Sciatic nerve (tissue), 2 donors: ENCODE measurements at regions not wholly inside any gene's neighbourhood (a gene's known extent, or its start where the extent isn't known, plus 50 kb on each side); places are given as distances from the start of the nearest gene placed in this dataset.
"Not testable (repeated sequence)": the region's sequence is repeated elsewhere in the genome, so short reads cannot be mapped to it uniquely, and the experiment has no call there.

Experiments
- ATAC-seq: fragments of 200-7000 bp; cut with Tn5 transposase; one replicate; pipeline ENCODE4 v1.9.1; 2020; ENCODE audit warnings: mild to moderate bottlenecking, moderate library complexity
- DNase-seq: peaks from one replicate; pipeline ENCODE4 v3.0.0-alpha.2; 2020; ENCODE audit warnings: low spot score
- intact Hi-C: fragments of 100-400 bp; cut with DNase I; formaldehyde crosslinking; loops from one replicate; pipeline ENCODE4 v1.14.2; 2022
- donor health status: DM: no; HTN: no; CAD: no.
- donor health status: DM: no; HTN: no; CAD: no.

DNA sequence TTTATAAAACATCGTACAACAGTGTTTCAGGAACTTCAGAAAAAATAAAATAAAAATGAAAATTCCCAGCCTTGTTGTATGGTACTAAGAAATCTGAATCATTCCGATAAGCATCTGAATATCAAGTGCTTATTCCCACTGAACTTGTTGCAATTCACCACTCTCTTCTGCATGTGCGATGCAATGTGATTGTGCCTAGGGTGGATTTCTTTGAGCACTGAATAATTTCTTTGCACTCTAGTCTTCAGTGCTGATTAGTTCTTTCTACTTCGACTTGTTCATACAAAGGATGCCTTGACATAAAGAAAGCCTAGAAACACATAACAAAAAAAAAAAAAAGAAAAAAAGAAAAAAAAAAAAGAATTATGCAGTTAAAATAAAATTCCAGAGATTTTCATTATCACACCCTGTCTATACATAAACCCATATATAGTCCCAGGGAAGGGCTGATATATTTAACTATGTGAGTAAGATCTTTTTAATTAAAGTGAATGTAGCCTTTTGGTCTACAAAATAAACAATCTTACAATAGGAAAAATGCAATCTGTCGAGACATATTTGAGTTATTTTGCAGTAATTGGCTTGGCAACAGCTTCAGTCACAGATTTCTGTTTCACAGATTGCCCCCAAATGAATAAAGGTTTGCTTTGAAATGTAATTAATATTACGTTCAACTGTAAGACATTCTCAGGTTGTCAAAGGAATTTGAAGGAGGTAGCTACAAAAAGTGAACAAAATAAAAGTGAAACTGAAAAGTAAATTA lies 1118.9 kb upstream of the CELF2 start:
- intact Hi-C loops = no loop called here
- no peak for DNase-seq
- no peak for ATAC-seq

DNA sequence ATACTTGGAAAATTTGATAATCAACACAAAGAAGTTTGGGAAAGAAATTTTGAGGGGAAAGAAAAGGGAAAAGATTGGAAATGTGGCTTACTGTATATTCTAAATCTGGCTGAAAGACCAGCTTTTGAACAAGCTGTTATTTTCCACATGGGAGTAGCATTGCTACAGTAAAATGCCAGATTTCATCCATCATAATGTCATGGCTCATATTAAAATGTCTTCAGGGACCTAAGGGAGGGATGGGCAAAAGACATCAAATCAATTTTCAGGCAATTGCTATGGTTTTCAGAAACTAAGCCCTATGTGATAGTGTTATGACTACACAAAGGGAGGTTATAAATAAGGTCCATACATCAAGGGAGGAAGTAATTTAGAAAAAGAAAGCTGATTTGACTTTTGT lies 1116.9 kb upstream of the CELF2 start:
- no peak for DNase-seq
- no peak for ATAC-seq
- intact Hi-C loops = no loop called here

DNA sequence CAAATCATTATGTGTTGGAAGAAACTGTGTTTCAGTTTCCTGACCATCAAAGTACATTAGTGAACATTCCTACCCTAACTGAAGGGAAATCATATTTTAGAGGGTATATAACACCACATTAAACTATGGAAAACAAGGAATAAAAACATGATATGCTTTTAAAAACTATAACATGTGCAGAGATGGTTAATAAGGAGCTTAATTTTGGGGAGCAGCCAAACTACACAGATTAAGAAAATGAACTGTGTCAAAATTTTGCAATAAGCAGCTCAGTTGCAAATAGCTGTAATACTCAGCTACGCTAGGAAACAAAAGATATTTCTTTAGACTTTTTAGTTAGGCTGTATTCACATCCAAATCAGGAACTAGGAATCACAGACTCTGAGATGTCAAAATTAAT lies 1115.7 kb upstream of the CELF2 start:
- DNase-seq (no peak), ATAC-seq (no peak)
- intact Hi-C loops = no loop called here

DNA sequence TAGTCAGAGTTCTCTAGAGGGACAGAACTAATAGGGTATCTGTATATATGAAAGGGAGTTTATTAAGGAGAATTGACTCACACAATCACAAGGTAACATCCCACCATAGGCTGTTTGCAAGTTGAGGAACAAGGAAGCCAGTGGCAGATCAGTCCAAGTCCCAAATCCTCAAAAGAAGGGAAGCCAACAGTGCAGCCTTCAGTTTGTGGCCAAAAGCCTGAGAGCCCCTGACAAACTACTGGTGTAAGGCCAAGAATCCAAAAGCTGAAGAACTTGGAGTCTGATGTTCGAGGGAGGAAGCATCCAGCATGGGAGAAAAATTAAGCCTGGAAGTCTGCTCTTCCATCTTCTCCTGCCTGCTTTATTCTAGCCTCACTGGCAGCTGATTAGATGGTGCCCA lies 1107.2 kb upstream of the CELF2 start:
- intact Hi-C loops = no loop called here
- no peak for DNase-seq
- ATAC-seq = no peak

DNA sequence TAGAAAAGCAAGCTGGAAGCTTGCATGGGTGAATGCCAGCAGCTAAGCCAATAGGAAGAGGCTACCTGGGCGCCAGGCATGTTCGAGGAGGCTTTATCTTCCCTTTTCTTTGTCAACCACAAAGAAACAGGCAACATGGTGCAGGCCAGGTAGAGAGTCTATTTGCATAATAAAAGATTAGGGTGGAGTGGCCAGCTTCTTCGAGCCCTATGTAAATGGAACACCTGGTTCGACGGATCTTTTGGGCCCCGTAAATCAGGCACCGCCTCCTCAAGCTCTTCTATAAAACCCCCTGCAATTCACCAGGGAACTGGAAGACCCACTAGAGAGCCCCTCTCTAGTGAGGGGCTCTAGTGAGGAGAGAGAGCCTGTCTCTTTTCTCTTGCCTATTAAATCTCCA lies 1106.2 kb upstream of the CELF2 start:
- DNase-seq (no peak), ATAC-seq (no peak)
- intact Hi-C loops = no loop called here

DNA sequence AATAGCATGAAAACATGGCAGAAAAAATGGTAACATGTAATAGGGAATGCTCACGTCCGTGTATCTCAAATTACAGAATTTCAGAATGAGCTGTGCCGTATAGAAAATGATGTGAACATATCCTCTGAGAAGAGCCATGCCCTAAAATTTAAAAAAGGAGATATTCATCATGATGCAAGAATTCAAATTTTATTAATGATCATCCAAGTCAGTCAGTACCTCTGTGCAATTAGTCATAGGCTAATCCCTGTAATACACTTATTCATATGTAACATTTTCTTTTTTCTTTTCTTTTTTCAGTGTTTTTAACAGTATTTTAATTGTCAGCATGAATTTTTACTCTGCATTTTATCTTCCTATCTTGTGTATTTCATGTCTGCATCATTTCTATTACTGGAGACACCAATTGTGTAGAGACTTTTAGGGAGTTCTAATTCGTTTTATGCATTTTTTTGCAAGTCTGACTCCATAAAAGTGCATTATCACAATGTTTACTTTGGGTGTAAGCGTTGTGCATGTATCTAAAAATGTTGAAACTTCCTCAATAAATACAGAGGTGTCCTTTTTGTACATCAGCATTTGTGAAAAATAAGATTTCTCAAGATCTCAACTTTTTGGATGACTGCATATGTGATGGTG lies 1103.7 kb upstream of the CELF2 start:
- DNase-seq (no peak), ATAC-seq (no peak)
- intact Hi-C loops = no loop called here

DNA sequence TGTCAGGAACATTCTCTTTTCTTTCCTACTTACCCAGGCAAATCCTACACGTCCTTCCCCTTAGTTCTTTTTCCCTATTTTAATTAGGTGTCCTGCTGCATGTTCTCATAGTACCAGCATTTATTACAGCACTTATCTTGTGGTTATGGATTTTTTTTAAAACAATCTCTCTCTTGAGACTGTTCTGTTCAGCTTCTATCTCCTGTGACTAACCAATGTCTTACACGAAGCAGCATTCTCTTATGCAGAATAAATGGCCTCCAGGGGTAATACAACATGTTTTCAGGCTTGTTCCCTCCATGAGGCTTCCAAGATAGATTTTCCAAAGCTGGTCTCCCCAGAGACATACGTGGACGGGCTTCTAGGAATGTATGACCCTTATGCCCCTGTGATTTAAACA lies 1096.1 kb upstream of the CELF2 start:
- intact Hi-C loops = no loop called here
- ATAC-seq (no peak), DNase-seq (no peak)

DNA sequence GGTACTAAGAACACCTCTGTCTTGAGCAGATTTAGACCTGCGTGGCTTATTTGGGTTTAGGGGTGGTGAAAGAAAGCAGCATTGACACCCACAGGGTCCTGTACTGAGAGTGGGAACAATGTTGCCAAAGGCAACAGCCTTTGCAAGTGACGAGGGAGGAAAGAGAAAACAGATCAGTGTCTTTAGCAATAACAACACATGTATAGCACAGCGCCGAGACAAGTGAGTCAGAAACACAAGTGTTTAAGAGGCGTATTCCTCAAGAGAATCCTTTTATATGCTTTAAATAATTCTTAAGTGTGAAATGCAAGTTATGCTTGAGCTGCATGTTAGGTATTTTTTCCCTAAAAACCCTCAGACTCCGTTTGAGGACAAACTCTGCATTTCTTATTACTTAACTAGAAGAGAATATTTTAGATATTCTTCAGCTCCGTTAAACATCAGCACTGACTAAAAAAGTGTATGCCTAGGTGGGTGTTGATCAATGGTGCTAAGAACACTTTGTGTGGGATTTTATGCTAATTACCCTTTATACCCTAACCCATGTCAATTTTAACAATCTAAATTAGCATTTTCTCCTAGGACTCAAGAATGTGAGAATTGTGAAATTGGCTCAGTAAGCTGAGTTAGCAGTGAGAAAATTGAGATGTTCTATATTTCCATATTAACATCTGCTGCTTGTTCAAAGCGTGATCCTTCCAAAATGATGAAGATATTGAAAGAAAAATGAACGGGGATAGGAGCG lies 1095.4 kb upstream of the CELF2 start:
- intact Hi-C loops = no loop called here
- ATAC-seq (no peak), DNase-seq (no peak)

DNA sequence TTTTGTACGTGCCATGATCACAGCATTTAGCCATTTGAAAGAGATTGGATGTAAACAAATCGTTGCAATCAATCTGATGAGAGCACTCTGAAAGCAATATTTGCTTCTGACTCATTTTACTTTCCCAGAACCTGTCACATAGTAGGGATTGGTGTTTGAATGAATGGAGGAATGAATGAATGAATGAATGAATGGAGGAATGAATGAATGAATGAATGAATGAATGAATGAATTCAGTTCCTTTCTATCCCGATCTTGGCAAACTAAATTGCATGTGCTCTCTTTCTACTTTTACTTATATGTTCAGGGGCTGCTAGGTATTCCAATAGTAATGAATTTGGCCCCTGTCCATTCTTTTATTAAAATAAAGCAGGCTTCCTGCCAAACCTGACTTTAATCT lies 1091.7 kb upstream of the CELF2 start:
- ATAC-seq = no peak
- intact Hi-C loops = no loop called here
- DNase-seq = no peak

DNA sequence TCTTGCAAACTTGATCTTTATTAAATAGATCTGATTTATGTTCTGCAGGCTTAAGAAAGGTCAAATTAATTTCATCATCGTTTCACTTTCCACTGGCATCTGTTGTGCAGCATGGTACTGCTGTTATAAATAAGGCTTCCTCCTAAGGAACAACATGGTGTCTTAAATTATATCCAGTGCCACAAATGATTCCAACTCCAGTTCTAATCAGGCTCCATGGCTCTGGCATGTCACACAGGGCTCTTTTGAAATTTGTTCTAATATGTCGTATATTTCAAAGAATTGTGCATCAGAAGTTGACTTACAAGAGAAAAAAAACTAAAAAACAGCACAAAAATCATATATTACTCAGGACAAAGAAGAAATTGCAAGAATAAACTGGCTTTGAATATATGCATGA lies 1090.8 kb upstream of the CELF2 start:
- no peak for DNase-seq
- intact Hi-C loops = no loop called here

DNA sequence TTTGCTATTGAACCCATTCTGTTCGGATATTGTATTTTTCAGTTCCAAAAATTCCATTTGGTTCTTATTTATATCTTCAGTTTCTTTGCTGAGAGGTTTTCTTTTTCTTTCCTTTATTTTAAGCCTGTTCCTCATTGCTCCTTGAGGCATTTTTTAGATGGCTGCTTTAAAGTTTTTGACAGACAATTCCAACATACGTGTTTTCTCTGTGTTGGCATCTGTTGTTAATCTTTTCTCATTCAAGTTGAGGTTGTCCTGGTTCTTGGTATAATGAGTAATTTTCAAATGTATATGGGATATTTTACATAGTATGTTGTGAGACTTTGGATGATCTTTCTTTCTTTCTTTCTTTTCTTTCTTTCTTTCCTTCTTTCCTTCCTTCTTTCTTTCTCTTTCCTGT lies 1078.0 kb upstream of the CELF2 start:
- ATAC-seq = no peak
- DNase-seq = no peak
- intact Hi-C loops = no loop called here

More for the DNA sequence above, 1090.8 kb upstream of the CELF2 start:
- ATAC-seq = no peak

DNA sequence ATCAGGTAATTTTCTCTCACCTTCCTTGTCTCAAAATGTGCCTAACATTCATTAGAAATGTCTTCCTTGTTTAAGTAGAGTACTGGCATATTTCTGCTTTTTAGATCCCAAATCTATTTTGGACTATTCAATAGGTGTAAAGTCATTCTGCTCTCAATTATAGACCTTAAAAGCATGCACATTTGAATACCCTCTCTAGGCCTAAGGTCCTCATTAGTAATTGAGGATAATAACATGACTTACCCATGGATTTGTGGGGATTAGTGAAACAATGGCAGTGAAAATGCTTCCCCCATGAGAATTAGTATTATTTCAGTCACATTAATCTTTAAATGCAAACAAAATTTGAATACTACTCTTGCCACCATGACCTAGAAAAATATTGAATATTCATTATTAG lies 1073.0 kb upstream of the CELF2 start:
- no peak for DNase-seq
- ATAC-seq = no peak
- intact Hi-C loops = no loop called here

DNA sequence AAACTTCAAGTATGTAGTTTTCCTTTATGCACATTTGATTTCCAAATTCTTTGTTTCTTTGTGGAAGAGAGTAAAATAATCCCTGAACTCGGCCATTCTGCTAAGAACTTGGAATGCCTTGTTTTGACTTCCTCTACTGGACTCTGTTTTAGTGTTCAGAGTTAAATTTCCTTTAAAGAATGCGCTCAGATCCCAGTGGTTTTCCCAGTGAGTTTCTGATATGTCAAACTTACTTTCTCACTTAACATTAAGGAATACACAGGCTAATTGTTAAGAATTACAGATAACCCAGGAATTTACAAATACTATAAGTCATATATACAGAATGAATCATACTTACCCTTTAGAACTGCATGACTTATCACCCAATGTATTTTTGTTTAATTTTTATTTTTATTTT lies 1067.6 kb upstream of the CELF2 start:
- no peak for ATAC-seq
- no peak for DNase-seq
- intact Hi-C loops = no loop called here

DNA sequence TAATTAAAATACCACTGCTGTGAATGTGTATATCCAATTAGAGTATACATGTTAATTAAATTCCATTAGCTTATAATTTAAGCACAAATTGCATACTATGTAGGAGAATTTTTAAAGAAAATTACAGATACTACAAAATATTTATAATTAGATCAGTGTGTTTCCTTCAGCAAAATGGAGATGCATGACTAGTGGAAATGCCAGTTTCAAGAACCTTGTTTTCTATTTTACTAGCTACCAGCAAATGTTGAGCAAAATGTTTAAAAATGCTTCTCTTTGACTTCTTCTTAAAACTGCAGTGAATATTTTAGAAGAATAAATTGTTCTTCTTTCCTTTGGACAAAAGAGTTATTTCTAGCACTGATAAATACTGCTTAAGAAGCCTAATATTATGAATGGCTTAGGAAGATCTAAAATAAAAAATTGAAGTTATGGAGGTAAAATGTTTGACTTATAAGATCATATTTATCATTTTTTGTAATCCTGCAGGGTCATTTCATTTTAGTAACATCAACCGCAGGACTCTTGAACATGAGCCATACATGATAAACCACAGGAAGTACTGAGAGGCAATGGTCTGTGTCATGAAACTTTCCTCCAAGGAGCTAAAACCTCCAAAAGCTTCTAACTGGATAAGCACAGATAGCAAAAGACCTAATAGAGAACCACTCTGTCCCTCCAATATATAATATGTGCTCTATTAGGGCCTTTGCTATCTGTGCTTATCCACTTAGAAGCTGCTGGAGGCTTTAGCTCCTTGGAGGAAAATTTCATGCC lies 1066.0 kb upstream of the CELF2 start:
- ATAC-seq = no peak
- DNase-seq = no peak
- intact Hi-C loops = no loop called here

DNA sequence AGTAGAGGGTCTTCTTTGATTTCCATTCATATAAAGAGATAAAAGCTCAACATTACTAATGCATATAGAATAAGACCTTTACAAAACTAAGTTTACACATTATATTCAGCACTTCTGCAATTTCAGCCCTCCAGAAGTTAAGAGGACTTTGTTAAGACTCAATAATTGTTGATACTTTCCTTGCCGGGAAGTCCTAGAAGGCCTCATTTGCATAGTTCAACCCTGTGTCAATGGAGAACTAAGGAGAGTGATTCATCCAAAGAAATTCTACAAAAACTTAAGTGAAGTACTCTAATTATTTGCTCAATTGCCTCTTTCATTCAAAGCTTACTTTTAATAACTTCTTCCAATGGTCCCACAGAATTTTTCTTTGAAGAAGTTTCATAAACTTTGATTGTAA lies 1060.3 kb upstream of the CELF2 start:
- ATAC-seq = no peak
- intact Hi-C loops = no loop called here

DNA sequence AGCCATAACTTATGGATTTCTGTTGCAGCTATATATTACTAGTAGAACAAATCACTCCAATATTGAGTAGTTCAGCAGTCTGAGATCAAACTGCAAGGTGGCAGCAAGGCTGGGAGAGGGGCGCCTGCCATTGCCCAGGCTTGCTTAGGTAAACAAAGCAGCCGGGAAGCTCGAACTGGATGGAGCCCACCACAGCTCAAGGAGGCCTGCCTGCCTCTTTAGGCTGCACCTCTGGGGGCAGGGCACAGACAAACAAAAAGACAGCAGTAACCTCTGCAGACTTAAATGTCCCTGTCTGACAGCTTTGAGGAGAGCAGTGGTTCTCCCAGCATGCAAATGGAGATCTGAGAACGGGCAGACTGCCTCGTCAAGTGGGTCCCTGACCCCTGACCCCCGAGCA lies 1059.8 kb upstream of the CELF2 start:
- intact Hi-C loops, ATAC-seq, DNase-seq: not testable (repeated sequence)

More for the DNA sequence above, 1060.3 kb upstream of the CELF2 start:
- no peak for DNase-seq

DNA sequence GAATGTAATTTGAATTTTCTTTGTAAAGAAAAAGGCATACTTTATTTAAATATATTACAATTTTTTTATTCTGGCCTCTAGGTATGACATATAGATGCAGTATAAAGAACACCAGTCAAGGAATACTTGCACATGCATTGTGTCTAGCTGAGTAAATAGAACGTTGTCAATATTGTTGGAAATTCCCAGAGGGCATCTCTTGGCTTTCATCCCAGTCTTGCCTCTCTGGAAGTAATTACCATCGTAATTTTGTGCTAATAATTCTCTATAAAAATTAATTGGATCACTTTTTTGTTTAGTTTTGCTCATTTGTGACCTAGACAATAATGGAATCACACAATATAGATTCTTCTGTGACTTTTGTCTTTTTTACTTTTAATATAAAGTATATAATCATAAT lies 1052.3 kb upstream of the CELF2 start:
- ATAC-seq = no peak

DNA sequence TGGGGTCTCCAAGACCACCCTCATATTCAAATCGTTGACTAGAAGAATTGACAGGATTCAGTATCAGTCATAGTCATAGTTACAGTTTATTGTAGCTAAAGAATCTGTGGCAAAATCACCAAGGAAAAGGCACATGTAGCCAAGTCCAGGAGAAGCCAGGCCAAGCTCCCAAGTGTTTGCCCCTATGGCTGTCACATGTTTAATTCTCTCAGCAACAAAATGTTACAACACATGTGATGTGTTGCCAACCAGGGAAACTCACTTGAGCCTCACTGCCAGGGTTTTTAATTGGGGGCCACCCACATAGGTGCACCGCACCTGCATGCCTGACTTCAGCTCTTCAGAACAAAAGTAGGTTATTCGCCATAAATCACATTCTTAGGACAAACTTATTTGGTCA lies 1030.9 kb upstream of the CELF2 start:
- DNase-seq = no peak
- no peak for ATAC-seq
- intact Hi-C loops = no loop called here

More for the DNA sequence above, 1052.3 kb upstream of the CELF2 start:
- intact Hi-C loops = no loop called here
- no peak for DNase-seq

DNA sequence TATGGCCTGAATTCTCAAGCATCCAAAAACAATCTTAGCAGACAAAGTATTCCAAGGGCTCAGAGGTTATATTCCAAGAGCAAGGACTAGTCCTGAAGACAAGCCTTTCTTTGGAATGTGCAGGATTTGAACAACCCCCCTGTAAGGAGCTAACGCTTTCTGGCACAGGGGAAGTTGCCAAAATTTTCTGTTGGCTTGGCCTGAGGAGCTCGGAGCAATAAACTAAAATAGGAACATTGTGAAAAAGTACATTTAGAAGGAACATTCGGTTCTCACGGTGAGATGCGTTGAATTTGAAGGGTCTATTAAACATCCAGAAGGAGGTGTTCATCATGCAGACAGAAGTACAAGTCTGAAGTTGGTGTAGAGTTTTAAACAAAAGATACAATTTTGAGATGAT lies 1030.5 kb upstream of the CELF2 start:
- intact Hi-C loops = no loop called here
- no peak for DNase-seq
- ATAC-seq = peak; percentile 72

DNA sequence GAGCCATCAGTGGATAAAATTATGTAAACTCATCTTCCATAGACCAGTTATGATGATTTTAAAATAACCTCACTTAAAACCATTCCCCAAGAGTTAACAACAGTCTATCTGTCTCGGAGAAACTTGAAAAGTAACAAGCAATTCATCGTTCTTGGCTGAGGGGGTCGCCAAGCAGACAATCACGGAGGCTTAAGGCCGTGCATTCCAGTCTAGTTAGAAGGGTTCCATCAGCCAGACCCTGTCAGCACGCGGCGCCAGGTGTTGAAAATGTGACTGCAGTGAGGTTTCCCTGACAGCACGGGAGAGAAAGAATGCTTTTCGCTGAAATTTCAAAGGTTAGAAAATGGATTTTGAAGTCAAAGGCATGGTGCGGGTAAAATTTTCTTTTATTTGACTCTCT lies 1025.0 kb upstream of the CELF2 start:
- DNase-seq (no peak), ATAC-seq (no peak)
- intact Hi-C loops = no loop called here
